ENCODE measurements at regions not wholly inside any gene's neighbourhood (a gene's known extent, or its start where the extent isn't known, plus 50 kb on each side); places are given as distances from the start of the nearest gene placed in this dataset.

GRCh38 chr1:232385221-232385620, 244.7 kb downstream of the SIPA1L2 start:
- TF ChIP-seq CTCF (IDR thresholded peaks at IDR 0.05): no peak

GRCh38 chr1:232384171-232384883, 245.6 kb downstream of the SIPA1L2 start:
- TF ChIP-seq CTCF (IDR thresholded peaks at IDR 0.05): no peak

GRCh38 chr1:232383455-232384123, 246.3 kb downstream of the SIPA1L2 start:
- TF ChIP-seq CTCF (IDR thresholded peaks at IDR 0.05): no peak

GRCh38 chr1:232382671-232383070, 247.3 kb downstream of the SIPA1L2 start:
- no peak for TF ChIP-seq CTCF (IDR thresholded peaks at IDR 0.05)

- no peak for TF ChIP-seq CTCF (IDR thresholded peaks at IDR 0.05)
These were observed 248.4 kb downstream of the SIPA1L2 start for GRCh38 chr1:232381394-232382100.

- TF ChIP-seq CTCF (IDR thresholded peaks at IDR 0.05): no peak
These were observed 249.3 kb downstream of the SIPA1L2 start for GRCh38 chr1:232380596-232380995.

- no peak for TF ChIP-seq CTCF (IDR thresholded peaks at IDR 0.05)
These were observed 249.8 kb downstream of the SIPA1L2 start for GRCh38 chr1:232380131-232380530.

Measured in LNCAP (cell line).